Fibroblast of lung (primary cell): ENCODE measurements at regions not wholly inside any gene's neighbourhood (a gene's known extent, or its start where the extent isn't known, plus 50 kb on each side); places are given as distances from the start of the nearest gene placed in this dataset.

ENCODE experiments used
- CTCF ChIP-seq, 2 donors: IDR thresholded peaks in 1 of 2; conservative IDR thresholded peaks in 1 of 2; 1 replicate in 1 of 2; 2 replicates in 1 of 2; pipeline ENCODE4 v1.5.1; 2011 to 2012; ENCODE audit warnings: low read length in 2 of 2, control low read depth in 1 of 2, inconsistent platforms in 1 of 2, low read depth in 1 of 2, mild to moderate bottlenecking in 1 of 2
- EZH2 ChIP-seq: IDR thresholded peaks from 2 replicates; pipeline ENCODE4 v1.5.1; 2012; ENCODE audit warnings: low read length, control low read depth, mild to moderate bottlenecking; ENCODE audit errors: missing control alignments

DNA sequence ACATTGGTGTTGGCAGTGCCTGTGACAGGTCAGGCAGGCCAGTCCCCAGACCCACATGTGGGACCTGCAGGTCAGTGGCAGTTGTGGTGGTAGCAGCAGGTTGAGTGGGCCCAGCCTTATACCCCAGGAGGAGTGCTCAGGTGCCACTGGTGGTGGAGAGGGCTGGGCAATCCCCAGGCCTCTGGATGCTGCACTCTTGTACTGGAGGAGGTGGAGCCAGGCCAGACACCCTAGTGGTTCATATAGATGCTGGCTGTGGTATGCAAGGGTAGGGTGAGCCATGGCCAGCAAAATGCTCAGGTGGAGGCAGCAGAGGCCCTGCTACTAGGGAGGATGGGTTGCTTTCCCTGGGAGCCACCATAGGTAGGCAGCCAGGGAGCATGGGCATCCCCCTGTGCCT, 190.4 kb upstream of the TMPO start:
- TF ChIP-seq CTCF (conservative IDR thresholded peaks at IDR 0.05 in 1 of 2, IDR thresholded peaks at IDR 0.05 in 1 of 2; ENCODE audit: low read depth in 1 of 2, low read length in 2 of 2) = no peak
- no peak for TF ChIP-seq EZH2
